Ovary (tissue), 7 donors: ENCODE measurements at regions not wholly inside any gene's neighbourhood (a gene's known extent, or its start where the extent isn't known, plus 50 kb on each side); places are given as distances from the start of the nearest gene placed in this dataset.

Experiments used
- DNase-seq, 5 donors: peaks; one replicate each; pipeline ENCODE4 v3.0.0-alpha.2; 2019 to 2020
- H3K27ac ChIP-seq, 2 donors: fragments of 200-600 bp; one replicate each; pipeline versions ENCODE4 v1.5.1 to v1.8.0; 2019 to 2022
- H3K27me3 ChIP-seq: fragments of 200-600 bp; one replicate; pipeline ENCODE4 v1.8.0; 2022
- H3K36me3 ChIP-seq: fragments of 200-600 bp; sonication (generic); one replicate; pipeline ENCODE4 v1.5.1; 2019
- H3K4me1 ChIP-seq: one replicate; pipeline ENCODE4 v1.8.1; 2013; ENCODE audit warnings: mild to moderate bottlenecking, moderate library complexity; ENCODE audit not compliant: insufficient read depth
- H3K4me3 ChIP-seq: fragments of 200-600 bp; sonication (generic); one replicate; pipeline ENCODE4 v1.5.1; 2017
- H3K9me3 ChIP-seq, 2 donors: fragments of 200-600 bp in 1 of 2; sonication (generic) in 1 of 2; one replicate each; pipeline versions ENCODE4 v1.5.1 to v1.8.1; 2013 to 2019; ENCODE audit warnings: mild to moderate bottlenecking in 1 of 2, moderate library complexity in 1 of 2
- CTCF ChIP-seq, 3 donors: fragments of 450-650 bp in 2 of 3; fragments of 200-600 bp in 1 of 3; IDR thresholded peaks; one replicate each; pipeline versions ENCODE4 v1.5.1 to v1.8.0; 2016 to 2022; ENCODE audit warnings: antibody characterized with exemption in 3 of 3, mild to moderate bottlenecking in 1 of 3
- EP300 ChIP-seq: sonication (generic); formaldehyde crosslinking; IDR thresholded peaks from one replicate; pipeline ENCODE4 v1.6.1; 2017; ENCODE audit warnings: antibody characterized with exemption
- POLR2A ChIP-seq: fragments of 450-650 bp; IDR thresholded peaks from one replicate; pipeline ENCODE4 v1.6.1; 2017; ENCODE audit warnings: antibody characterized with exemption, mild to moderate bottlenecking, moderate library complexity
- WGBS, 3 donors: extraction: QIAGEN DNeasy Blood & Tissue Kit in 1 of 3; methylation state at CpG; one replicate each; pipeline versions ENCODE4 v1.1.5 to v1.1.7; 2013 to 2017; 5-methylcytosine and 5-hydroxymethylcytosine counted together
- intact Hi-C, 4 donors: fragments of 100-400 bp; cut with DNase I; formaldehyde crosslinking; loops; one replicate each; pipeline versions ENCODE4 v1.11.0 to v1.15.1; 2022 to 2023
- donor health status: DM: no; HTN: no; CAD: no; lungs with moderate emphysema.
- donor health status: DM: no; HTN: no; CAD: no.
- donor health status: Bipolar disorder and iron deficiency.
- donor health status: DM: no; HTN: no; CAD: no.
- donor health status: DM: yes; HTN: yes; CAD: no.

DNA sequence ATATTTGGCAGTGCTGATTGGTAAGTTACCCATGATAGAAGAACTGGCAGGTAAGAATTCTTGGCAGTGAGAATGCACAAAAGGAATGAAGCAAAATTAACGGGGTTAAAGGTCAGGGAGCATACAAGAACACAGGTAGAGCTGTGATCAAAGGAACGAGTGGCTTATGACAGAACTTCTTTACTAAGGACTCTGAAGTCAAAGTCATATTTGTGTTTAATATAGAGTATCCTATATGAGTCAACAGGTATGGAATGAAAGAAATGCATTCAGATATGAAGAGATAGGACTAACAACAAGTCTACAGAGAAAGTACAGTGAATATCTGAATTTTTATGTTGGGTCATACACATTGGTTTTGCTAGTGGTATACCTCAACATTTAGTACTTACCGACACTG is 209.0 kb upstream of the CITED2 start:
- Histone ChIP-seq H3K9me3 (no peaks in the 10 kb centered on the region), H3K27me3 (no peaks in the 10 kb centered on the region), H3K36me3 (no peaks in the 10 kb centered on the region), H3K27ac (no peak overlapping the region), H3K4me3 (no peak overlapping the region), H3K4me1 (peaks cover 7% of the 10 kb centered on the region)
- intact Hi-C loops: no loop called here
- WGBS, 3 donors: 92 to 97% (median 94%) methylated on average over 3 of the region's 3 CpGs
- DNase-seq: no peak
- TF ChIP-seq CTCF (IDR thresholded peaks at IDR 0.05): no peak
- TF ChIP-seq EP300: no peak
- TF ChIP-seq POLR2A: no peak

GRCh38 chr6:139582956-139583355 is 208.5 kb upstream of the CITED2 start:
- H3K27me3 ChIP-seq: no peaks in the 10 kb centered on the region
- 95 to 99% (median 96%) methylated on average over 2 of the region's 2 CpGs for WGBS, 3 donors
- no peak for DNase-seq

DNA sequence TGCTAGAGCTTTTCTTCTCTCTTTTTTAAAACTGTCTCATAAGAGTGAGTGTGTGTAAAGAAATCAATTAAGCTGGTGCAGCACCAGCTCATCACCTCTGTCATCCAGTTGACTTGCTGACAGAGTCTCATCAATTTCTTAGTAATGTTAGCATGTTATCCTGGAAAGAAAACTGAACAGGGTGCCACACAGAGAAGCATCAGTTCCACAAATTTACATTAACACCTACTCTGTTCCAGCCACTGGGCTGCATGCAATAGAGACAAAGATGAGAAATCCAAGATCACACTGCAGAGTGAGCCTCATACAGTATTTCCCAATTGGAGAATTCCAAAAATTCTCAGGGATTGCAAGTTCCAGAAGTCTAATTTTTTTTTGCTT is 207.0 kb upstream of the CITED2 start:
- Histone ChIP-seq H3K27ac (no peak overlapping the region), H3K36me3 (no peaks in the 10 kb centered on the region), H3K27me3 (no peaks in the 10 kb centered on the region), H3K4me3 (no peak overlapping the region), H3K9me3 (no peaks in the 10 kb centered on the region), H3K4me1 (peaks cover 2% of the 10 kb centered on the region)
- no peak for DNase-seq
- TF ChIP-seq EP300 (no peak), POLR2A (no peak), CTCF (IDR thresholded peaks at IDR 0.05) (no peak)
- intact Hi-C loops: no loop called here

More at GRCh38 chr6:139582956-139583355, 208.5 kb upstream of the CITED2 start:
- Histone ChIP-seq H3K9me3 (no peaks in the 10 kb centered on the region), H3K27ac (no peak overlapping the region), H3K4me1 (peaks cover 3% of the 10 kb centered on the region), H3K4me3 (no peak overlapping the region), H3K36me3 (no peaks in the 10 kb centered on the region)
- TF ChIP-seq CTCF (IDR thresholded peaks at IDR 0.05) (no peak), EP300 (no peak), POLR2A (no peak)
- intact Hi-C loops: no loop called here

GRCh38 chr6:139580592-139581484 is 206.4 kb upstream of the CITED2 start:
- H3K36me3 ChIP-seq: no peaks in the 10 kb centered on the region
- intact Hi-C loops: no loop called here
- 88 to 91% (median 89%) methylated on average over 9 of the region's 9 CpGs for WGBS, 3 donors
- no peak for TF ChIP-seq POLR2A
- TF ChIP-seq CTCF (IDR thresholded peaks at IDR 0.05): no peak
- no peak for TF ChIP-seq EP300
- no peak overlapping the region for H3K27ac ChIP-seq
- no peak overlapping the region for H3K4me3 ChIP-seq
- peaks cover 2% of the 10 kb centered on the region for H3K4me1 ChIP-seq
- no peaks in the 10 kb centered on the region for H3K9me3 ChIP-seq
- DNase-seq: no peak
- H3K27me3 ChIP-seq: no peaks in the 10 kb centered on the region
